Ishikawa (cell line): ENCODE measurements at regions not wholly inside any gene's neighbourhood (a gene's known extent, or its start where the extent isn't known, plus 50 kb on each side); places are given as distances from the start of the nearest gene placed in this dataset.

Source experiments
- CEBPB ChIP-seq: IDR thresholded peaks from 2 replicates; pipeline ENCODE4 v1.6.1; 2012
- CREB1 ChIP-seq: IDR thresholded peaks from 2 replicates; pipeline ENCODE4 v1.6.1; 2012; ENCODE audit warnings: low read depth
- EGR1 ChIP-seq: IDR thresholded peaks from 2 replicates; pipeline ENCODE4 v1.6.1; 2012
- EP300 ChIP-seq: IDR thresholded peaks from 2 replicates; pipeline ENCODE4 v1.6.1; 2012; ENCODE audit warnings: borderline replicate concordance
- FOXM1 ChIP-seq: IDR thresholded peaks from 2 replicates; pipeline ENCODE4 v1.6.1; 2012; ENCODE audit warnings: low read depth, borderline replicate concordance
- MAX ChIP-seq: IDR thresholded peaks from 2 replicates; pipeline ENCODE4 v1.6.1; 2012
- NFIC ChIP-seq: IDR thresholded peaks from 2 replicates; pipeline ENCODE4 v1.6.1; 2012
- RAD21 ChIP-seq: IDR thresholded peaks from 2 replicates; pipeline ENCODE4 v1.6.1; 2012; ENCODE audit warnings: low read depth
- TAF1 ChIP-seq: IDR thresholded peaks from 2 replicates; pipeline ENCODE4 v1.6.1; 2012; ENCODE audit warnings: low read depth, mild to moderate bottlenecking
- TCF12 ChIP-seq: IDR thresholded peaks from 2 replicates; pipeline ENCODE4 v1.6.1; 2012; ENCODE audit warnings: low read depth
- TEAD4 ChIP-seq: IDR thresholded peaks from 2 replicates; pipeline ENCODE4 v1.6.1; 2012
- USF1 ChIP-seq: IDR thresholded peaks from 2 replicates; pipeline ENCODE4 v1.6.1; 2012
- YY1 ChIP-seq: IDR thresholded peaks from 2 replicates; pipeline ENCODE4 v1.6.1; 2012; ENCODE audit warnings: low read depth
- ZBTB7A ChIP-seq: IDR thresholded peaks from 2 replicates; pipeline ENCODE4 v1.6.1; 2012; ENCODE audit warnings: low read depth
- TF ChIP-seq, protein P1 (sequence below): IDR thresholded peaks from 2 replicates; pipeline ENCODE4 v1.6.1; 2012; ENCODE audit warnings: low read depth, mild to moderate bottlenecking

DNA sequence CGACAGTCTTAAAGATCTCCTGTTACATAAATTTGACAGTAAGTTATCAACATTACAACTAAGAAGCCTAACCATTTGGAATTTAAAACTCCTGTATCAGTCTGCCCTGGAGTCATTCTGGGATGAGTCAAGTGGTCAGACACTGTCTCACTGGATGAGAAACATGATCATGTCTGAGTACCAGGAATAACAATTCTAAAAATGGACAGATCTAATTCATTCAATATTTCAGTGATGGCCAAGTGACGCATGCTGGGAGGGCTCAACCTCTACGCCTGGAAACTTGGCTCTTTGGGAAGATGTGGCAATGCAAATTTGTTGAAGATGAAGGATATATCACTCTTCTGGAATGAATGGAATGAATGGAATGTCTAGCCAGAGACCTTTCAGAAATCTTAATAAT, 1427.2 kb downstream of the STIM2 start:
- peak; percentile 67 for TF ChIP-seq CEBPB
- peak; percentile 77 for TF ChIP-seq TEAD4
- TF ChIP-seq MAX: no peak
- peak; percentile 57; the same call in 1 of the 2 replicates for TF ChIP-seq EP300
- 0 out of 2 replicates have a peak, but pooled peaks have one; percentile 11 for TF ChIP-seq NFIC

DNA sequence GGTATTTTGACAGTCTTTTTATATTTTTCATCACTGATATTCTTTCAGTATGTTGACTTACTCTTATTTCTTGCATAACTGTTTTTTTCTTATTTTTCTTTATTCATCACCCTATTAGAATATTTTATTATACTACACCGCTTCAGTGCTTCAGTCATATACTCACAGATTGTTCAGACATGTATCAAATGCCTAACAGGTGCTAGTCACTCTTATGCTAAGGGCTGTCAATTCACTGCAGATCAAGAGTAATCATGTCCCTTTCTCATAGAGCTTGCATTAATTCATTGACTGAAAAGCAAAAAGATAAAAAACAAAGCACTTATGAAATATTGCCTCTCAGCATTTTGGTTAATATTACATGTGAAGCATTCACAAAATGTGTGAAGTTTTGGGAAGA, 1435.6 kb downstream of the STIM2 start:
- TF ChIP-seq USF1: no peak
- no peak for TF ChIP-seq TAF1
- no peak for TF ChIP-seq EP300
- TF ChIP-seq EGR1: no peak
- TF ChIP-seq FOXM1: no peak

DNA sequence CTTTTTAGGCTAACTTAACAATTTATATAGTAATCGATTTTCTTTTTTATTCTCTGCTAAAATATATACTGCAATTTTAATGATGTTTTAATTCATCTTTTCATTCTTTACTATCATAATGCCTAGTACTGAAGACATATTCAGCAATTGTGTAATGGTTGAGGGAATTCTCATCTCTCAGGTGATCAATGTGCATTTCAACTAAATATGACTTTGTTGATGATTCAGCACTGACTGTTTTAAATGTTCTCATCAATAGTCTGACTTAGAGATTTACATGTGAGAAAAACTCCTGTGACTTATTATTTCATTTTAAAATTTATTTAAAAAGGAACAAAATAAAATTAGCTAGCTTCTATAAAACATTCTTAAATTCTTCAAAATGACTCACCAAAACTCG, 1450.3 kb downstream of the STIM2 start:
- no peak for TF ChIP-seq TEAD4
- TF ChIP-seq NFIC: no peak
- TF ChIP-seq TAF1: no peak
- TF ChIP-seq RAD21: no peak
- no peak for TF ChIP-seq TCF12
- TF ChIP-seq FOXM1: no peak
- no peak for TF ChIP-seq CREB1

DNA sequence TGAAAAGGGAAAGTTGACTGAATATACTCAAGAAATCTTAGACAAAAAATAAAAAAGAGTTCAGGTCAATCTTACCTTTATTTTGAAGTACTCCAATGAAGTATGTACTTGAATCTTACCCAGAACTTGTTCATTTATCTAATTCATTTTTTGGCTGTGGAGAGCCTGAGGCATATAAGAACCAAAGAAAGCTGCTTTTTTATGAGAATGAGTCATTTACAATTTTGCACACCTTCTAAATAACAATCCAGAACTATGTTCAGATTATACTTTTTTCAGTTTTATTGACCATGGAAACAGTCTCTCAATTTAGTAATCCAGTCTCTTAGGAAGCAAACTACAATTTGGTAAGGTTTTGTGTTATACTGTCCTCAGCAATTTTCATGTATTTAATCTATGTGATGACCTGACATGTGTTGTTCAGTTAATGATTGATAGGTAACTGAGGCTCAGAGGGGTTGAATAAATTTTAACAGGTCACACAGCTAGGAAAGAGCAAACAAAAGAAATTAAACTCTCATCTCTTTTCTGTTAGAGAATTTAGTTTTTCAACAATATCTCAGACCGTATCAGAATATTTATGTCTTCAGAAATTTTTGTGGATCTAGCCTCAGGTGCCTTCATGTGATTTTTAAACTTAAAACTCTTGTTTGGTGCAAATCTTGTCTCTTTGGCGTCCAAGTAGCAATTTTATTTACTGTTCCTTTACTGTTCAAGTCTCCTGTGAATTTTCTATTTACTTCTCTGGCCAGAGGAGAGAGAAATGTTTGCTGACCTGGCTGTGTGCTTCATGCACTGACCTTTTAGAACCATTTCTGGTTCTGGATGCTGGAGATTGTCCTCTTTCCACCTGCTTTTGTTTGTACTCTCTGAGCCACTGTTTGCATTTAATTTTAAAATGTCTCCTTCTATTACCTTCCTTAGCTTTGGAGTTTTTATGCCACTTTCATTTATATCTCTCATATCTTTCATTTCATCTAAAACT, 1453.4 kb downstream of the STIM2 start:
- TF ChIP-seq TCF12: no peak
- TF ChIP-seq EP300: no peak
- no peak for TF ChIP-seq USF1
- no peak for TF ChIP-seq ZBTB7A
- TF ChIP-seq, protein P1, sequence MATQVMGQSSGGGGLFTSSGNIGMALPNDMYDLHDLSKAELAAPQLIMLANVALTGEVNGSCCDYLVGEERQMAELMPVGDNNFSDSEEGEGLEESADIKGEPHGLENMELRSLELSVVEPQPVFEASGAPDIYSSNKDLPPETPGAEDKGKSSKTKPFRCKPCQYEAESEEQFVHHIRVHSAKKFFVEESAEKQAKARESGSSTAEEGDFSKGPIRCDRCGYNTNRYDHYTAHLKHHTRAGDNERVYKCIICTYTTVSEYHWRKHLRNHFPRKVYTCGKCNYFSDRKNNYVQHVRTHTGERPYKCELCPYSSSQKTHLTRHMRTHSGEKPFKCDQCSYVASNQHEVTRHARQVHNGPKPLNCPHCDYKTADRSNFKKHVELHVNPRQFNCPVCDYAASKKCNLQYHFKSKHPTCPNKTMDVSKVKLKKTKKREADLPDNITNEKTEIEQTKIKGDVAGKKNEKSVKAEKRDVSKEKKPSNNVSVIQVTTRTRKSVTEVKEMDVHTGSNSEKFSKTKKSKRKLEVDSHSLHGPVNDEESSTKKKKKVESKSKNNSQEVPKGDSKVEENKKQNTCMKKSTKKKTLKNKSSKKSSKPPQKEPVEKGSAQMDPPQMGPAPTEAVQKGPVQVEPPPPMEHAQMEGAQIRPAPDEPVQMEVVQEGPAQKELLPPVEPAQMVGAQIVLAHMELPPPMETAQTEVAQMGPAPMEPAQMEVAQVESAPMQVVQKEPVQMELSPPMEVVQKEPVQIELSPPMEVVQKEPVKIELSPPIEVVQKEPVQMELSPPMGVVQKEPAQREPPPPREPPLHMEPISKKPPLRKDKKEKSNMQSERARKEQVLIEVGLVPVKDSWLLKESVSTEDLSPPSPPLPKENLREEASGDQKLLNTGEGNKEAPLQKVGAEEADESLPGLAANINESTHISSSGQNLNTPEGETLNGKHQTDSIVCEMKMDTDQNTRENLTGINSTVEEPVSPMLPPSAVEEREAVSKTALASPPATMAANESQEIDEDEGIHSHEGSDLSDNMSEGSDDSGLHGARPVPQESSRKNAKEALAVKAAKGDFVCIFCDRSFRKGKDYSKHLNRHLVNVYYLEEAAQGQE: no peak
- TF ChIP-seq CREB1: no peak
- TF ChIP-seq TAF1: no peak
- TF ChIP-seq YY1: no peak
- TF ChIP-seq NFIC: no peak

DNA sequence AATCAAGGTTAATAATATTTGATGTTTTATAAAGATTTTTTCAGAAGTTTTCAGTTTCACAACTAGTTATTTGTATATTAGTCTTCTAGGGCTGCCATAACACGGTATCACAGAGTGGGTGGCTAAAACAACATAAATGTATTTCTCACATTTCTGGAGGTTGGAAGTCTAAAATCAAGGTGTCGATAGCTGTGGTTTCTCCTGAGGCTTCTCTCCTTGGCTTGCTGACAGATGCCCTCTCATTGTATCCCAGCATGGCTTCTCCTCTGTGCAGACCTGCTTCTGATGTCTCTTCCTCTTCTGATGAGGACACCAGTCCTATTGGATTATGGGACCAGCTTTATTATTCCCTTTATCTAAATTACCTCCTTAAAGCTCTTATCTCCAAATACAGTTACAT, 1456.6 kb downstream of the STIM2 start:
- TF ChIP-seq CEBPB: no peak
- no peak for TF ChIP-seq EGR1
- no peak for TF ChIP-seq YY1
- TF ChIP-seq RAD21: no peak
- TF ChIP-seq FOXM1: no peak
- TF ChIP-seq CREB1: no peak
- no peak for TF ChIP-seq TCF12
- TF ChIP-seq USF1: no peak
- no peak for TF ChIP-seq TEAD4
- no peak for TF ChIP-seq NFIC
- TF ChIP-seq, protein P1: no peak
- no peak for TF ChIP-seq MAX
- no peak for TF ChIP-seq EP300
- no peak for TF ChIP-seq ZBTB7A
- no peak for TF ChIP-seq TAF1

- no peak for TF ChIP-seq CEBPB
- no peak for TF ChIP-seq NFIC
- no peak for TF ChIP-seq MAX
- no peak for TF ChIP-seq FOXM1
- TF ChIP-seq RAD21: no peak
- no peak for TF ChIP-seq TEAD4
- TF ChIP-seq EGR1: no peak
- no peak for TF ChIP-seq CREB1
- TF ChIP-seq YY1: no peak
- TF ChIP-seq TAF1: no peak
- TF ChIP-seq, protein P1: no peak
- TF ChIP-seq EP300: no peak
- no peak for TF ChIP-seq TCF12
- TF ChIP-seq USF1: no peak
- TF ChIP-seq ZBTB7A: no peak
Observed at GRCh38 chr4:28334249-28334648, 1473.6 kb downstream of the STIM2 start.
